Hippocampal formation (tissue), 2 donors: ENCODE measurements at regions not wholly inside any gene's neighbourhood (a gene's known extent, or its start where the extent isn't known, plus 50 kb on each side); places are given as distances from the start of the nearest gene placed in this dataset.

ENCODE experiments used
- DNase-seq, 2 donors: peaks; one replicate each; lab custom pipeline; 2025; lab: John Stamatoyannopoulos, UW

GRCh38 chr5:89470658-89471057 is 587.7 kb upstream of the MEF2C start:
- no peak for DNase-seq

- no peak for DNase-seq
Observed at GRCh38 chr5:89458332-89458656, 575.3 kb upstream of the MEF2C start.

GRCh38 chr5:89457411-89458331 is 574.7 kb upstream of the MEF2C start:
- DNase-seq: no peak

- DNase-seq: no peak
Observed at GRCh38 chr5:89452081-89452480, 569.1 kb upstream of the MEF2C start.

GRCh38 chr5:89451263-89451662 is 568.3 kb upstream of the MEF2C start:
- no peak for DNase-seq

GRCh38 chr5:89450149-89450538 is 567.2 kb upstream of the MEF2C start:
- DNase-seq: no peak

- DNase-seq: no peak
Observed at GRCh38 chr5:89449392-89450148, 566.6 kb upstream of the MEF2C start.

GRCh38 chr5:89447027-89447426 is 564.0 kb upstream of the MEF2C start:
- DNase-seq: no peak

GRCh38 chr5:89445106-89445745 is 562.2 kb upstream of the MEF2C start:
- peak in 1 of 2 donors; percentile 14 for DNase-seq

- no peak for DNase-seq
Observed at GRCh38 chr5:89444088-89444487, 561.1 kb upstream of the MEF2C start.

GRCh38 chr5:89443508-89443907 is 560.5 kb upstream of the MEF2C start:
- DNase-seq: no peak

- no peak for DNase-seq
Observed at GRCh38 chr5:89441965-89442364, 559.0 kb upstream of the MEF2C start.

GRCh38 chr5:89440670-89441069 is 557.7 kb upstream of the MEF2C start:
- no peak for DNase-seq

- DNase-seq: no peak
Observed at GRCh38 chr5:89437450-89438435, 554.8 kb upstream of the MEF2C start.

- DNase-seq: no peak
Observed at GRCh38 chr5:89436464-89436863, 553.5 kb upstream of the MEF2C start.

GRCh38 chr5:89435347-89435746 is 552.4 kb upstream of the MEF2C start:
- no peak for DNase-seq

- DNase-seq: no peak
Observed at GRCh38 chr5:89428624-89429023, 545.6 kb upstream of the MEF2C start.

GRCh38 chr5:89425062-89425461 is 542.1 kb upstream of the MEF2C start:
- no peak for DNase-seq

- DNase-seq: no peak
Observed at GRCh38 chr5:89421035-89421434, 538.1 kb upstream of the MEF2C start.

- no peak for DNase-seq
Observed at GRCh38 chr5:89418407-89419085, 535.6 kb upstream of the MEF2C start.

GRCh38 chr5:89417990-89418389 is 535.0 kb upstream of the MEF2C start:
- DNase-seq: no peak
